HG02610 (cell line): ENCODE measurements at regions not wholly inside any gene's neighbourhood (a gene's known extent, or its start where the extent isn't known, plus 50 kb on each side); places are given as distances from the start of the nearest gene placed in this dataset.

Source experiments
- ATAC-seq: cut with Tn5 transposase; IDR thresholded peaks from one replicate; pipeline ENCODE4 v1.9.1; 2021; ENCODE audit warnings: mild to moderate bottlenecking, moderate library complexity; ENCODE audit not compliant: unreplicated experiment

DNA sequence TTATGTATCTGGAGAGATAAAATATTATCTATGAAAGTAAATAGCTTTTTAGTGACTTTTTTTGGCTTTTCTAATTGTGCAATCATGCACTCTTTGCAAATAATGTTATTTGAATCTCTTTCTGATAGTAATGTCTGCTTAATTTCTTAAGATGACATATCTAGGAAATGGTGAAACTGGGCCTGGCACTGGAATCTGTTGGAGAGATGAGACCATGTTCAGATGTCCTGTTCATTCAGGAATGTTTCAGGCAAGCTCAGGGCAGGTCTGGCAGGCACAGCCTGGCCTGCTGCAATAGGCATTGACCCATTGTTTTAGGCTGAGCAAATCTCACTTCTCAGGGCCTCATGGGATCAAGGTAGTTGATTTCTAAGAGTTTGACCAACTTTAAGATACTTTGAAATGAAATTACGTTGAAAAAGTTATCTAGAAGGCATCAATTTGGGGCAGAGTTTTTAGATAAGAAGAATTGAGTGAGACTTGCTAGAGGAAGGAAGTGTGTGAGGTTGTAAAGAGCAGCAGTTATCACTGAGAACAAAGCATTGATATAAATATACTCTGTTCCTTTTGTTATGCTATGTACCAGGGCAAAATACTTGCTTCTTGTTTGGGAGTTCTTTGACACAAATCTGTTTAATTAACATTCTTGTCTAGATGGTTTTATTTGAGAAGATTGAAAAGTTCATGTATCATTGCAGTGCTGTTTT lies 133.0 kb upstream of the LEF1 start:
- no peak for ATAC-seq

DNA sequence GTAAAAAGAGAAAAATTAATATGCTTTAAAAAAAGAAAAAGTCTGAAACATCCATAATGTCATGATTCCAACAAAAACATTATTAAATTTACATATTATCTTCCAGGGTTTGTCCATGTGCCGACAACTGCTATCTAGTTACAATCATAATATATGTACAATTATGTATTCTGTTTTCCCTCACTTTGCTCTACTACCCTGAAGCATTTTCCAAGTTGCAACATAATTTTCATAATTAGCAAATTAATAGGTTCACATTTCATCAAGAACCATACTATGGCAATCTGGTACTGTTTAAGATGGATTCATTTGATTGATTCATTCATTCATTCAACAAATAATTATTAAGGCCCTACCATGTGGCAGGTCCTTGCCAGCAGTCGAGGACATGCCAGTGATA lies 128.9 kb upstream of the LEF1 start:
- ATAC-seq, result no peak

- no peak for ATAC-seq
Observed at GRCh38 chr4:108292229-108292628, 123.5 kb upstream of the LEF1 start.

DNA sequence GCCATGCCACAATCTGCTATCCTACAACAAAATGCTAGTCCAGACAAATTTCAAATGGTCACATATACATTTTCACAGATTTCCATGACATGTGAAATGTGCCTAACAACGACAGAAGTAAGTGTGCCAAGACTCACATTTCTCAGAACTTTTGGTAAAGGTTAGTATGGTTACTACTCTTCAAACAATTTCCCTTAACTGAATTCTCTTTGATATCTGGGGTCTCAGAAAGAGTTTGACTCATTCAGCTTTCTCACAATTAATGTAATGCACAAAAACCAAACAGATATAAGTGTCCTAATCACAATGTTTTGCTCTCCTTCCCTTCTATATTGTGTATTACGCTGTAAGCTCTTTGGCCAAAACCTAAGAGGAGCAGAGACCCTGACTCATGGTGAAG lies 122.4 kb upstream of the LEF1 start:
- ATAC-seq, result no peak

GRCh38 chr4:108287834-108288413 lies 119.2 kb upstream of the LEF1 start:
- ATAC-seq, result no peak

DNA sequence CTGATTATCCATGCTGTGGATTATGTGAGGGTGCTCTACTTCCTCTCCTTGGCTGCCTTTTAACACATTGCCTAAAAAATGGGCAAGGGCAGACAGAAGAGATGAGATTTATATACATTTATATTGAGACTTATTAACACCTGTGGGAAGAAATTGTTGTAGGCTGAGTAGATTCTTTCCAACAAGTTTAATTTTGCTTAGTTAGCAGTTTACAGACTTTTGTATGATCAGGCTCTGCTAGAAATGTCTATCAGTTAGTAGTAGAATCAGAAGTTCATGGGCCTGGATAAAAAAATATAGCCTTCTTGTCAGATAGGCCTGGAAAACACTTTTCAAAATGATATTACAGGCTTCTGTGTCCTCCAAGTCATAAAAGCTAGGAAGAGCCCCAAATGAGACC lies 111.3 kb upstream of the LEF1 start:
- no peak for ATAC-seq

GRCh38 chr4:108276690-108277089 lies 108.0 kb upstream of the LEF1 start:
- ATAC-seq, result no peak

GRCh38 chr4:108272986-108273385 lies 104.3 kb upstream of the LEF1 start:
- ATAC-seq, result no peak

DNA sequence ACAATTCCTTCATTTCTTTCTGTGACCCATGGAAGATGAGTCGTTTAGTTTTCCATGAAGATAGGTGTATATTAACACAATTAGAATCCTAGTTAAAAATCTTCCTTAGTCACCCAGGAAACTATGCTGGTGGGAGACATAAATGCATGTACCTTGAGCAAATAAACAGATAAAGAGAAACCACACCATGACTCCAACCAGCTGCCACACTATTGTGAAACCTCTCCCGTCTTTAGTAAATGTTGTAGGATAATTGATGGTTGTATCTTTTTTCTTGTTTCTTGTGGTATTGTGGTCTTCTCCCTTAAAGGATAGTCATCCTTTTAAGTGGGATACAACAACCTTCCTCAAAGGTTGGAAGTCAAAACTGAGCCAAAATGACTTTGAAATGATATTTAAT lies 103.8 kb upstream of the LEF1 start:
- ATAC-seq, result no peak

- ATAC-seq, result no peak
Observed at GRCh38 chr4:108272046-108272445, 103.3 kb upstream of the LEF1 start.

GRCh38 chr4:108270466-108271450 lies 102.0 kb upstream of the LEF1 start:
- no peak for ATAC-seq

GRCh38 chr4:108264693-108265092 lies 96.0 kb upstream of the LEF1 start:
- ATAC-seq, result no peak

DNA sequence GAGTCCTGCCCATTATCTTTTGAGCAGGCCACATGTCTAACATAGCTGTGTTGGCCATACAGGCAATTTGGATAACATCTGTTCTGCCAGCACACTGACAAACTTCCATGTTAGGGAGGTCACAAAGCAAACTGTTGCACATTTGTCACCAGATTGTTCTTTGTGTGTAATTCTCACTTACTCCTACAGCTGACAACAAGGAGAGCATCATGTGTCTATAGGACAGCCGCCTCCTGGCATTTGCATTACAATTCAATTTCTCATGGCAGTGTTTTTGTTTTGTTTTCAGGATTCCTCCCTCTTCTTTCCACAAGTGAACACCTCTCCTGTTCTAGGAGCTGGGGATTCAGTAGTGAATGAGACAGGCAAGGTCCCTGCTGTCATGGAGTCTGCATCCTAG lies 94.3 kb upstream of the LEF1 start:
- no peak for ATAC-seq

- ATAC-seq, result no peak
Observed at GRCh38 chr4:108261026-108261425, 92.3 kb upstream of the LEF1 start.

DNA sequence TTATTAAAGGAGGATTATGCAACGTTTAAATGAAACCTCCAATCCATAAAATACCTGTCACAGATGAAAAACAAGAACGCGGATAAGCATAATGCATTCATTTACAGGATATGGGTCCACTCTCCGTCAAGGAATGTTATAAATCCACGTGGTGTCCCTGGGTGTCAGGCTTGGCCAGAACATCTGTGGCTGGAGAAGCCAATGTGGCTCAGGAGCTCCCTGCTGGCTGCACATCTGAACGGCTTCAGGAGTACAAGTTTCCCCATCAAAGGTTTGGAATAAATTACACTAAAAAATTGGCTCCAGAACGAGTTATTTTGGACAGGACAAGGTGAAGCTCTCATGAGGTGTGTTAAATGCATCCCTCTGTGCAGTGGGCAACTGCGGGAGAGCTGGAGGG lies 87.8 kb upstream of the LEF1 start:
- ATAC-seq, result no peak

GRCh38 chr4:108255203-108255747 lies 86.5 kb upstream of the LEF1 start:
- no peak for ATAC-seq

- ATAC-seq, result no peak
Observed at GRCh38 chr4:108249397-108249796, 80.7 kb upstream of the LEF1 start.

GRCh38 chr4:108247387-108248049 lies 78.8 kb upstream of the LEF1 start:
- ATAC-seq, result no peak

DNA sequence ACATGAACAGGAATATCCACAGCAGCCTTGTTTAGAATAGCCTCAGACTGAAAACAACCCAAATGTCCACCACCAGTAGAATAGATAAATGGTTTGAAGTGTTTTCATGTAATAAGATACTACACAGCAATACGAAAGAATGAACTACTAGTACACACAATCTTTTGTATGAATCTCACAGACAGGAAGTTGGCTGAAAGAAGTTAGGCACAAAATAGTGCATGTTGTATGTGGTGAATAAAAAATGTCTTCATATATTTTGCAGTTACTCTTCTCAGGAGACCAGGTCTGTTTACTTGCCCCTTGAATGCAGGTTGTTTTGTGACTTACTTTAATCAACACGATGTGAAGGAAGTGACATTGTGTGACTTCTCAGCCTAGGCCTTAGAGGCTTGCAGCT lies 75.9 kb upstream of the LEF1 start:
- ATAC-seq, result no peak

DNA sequence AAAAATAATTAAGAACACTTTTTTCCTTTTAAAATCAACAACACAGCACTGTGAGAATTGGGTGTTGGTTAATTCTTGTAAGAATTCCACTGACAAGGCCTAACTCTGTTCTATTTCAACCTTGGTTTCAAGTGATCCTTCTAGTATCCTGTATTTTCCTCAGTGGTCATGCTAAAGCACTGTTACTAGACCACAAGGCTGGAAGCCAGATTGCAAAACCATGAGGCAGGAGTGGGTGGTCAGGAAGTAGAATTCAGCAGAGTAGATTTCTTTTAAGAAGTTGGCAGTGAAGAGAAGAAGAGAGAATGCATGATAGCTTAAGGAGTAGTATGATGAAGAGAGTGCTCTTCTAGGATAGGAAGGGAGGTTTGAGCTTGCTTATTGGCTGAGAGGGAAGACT lies 71.6 kb upstream of the LEF1 start:
- ATAC-seq, result no peak

- no peak for ATAC-seq
Observed at GRCh38 chr4:108237693-108238092, 69.0 kb upstream of the LEF1 start.
